ENCODE measurements at regions not wholly inside any gene's neighbourhood (a gene's known extent, or its start where the extent isn't known, plus 50 kb on each side); places are given as distances from the start of the nearest gene placed in this dataset.
"Not testable (repeated sequence)": the region's sequence is repeated elsewhere in the genome, so short reads cannot be mapped to it uniquely, and the experiment has no call there.

GRCh38 chr1:47523835-47524215 is 86.0 kb downstream of the FOXD2 start:
- DNase-seq, result no peak

- DNase-seq, result no peak
Measured at GRCh38 chr1:47524272-47524671, 86.4 kb downstream of the FOXD2 start.

DNA sequence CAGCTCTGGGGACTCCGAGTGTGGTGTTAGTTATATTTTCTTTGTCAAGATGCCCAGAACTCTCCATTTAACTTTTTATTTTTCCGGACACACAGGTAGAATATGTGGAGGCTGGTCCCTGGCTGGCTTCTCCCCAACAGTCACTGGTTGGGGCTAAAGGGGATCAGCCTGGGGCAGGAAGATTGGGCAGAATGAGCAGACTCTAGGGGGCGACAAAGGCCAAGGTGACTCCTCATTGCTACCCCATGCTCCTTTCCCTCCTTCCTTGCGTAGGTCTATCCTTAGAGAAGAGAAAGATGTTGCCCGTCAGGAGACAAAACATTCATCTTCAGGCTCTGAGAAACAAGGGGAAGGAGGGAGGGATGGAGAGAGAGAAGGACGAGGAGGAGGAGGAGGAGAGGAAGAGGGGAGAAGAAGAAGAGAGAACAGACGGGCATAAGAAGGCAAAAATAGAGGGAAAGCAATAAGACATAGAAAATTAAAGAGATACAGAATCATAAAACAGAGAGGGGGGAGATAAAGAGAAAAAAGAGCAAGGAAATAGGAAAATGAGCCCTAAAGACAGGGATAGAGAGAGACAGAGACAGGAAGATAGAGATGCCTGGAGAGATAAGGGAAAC is 89.9 kb downstream of the FOXD2 start:
- no peak for DNase-seq

DNA sequence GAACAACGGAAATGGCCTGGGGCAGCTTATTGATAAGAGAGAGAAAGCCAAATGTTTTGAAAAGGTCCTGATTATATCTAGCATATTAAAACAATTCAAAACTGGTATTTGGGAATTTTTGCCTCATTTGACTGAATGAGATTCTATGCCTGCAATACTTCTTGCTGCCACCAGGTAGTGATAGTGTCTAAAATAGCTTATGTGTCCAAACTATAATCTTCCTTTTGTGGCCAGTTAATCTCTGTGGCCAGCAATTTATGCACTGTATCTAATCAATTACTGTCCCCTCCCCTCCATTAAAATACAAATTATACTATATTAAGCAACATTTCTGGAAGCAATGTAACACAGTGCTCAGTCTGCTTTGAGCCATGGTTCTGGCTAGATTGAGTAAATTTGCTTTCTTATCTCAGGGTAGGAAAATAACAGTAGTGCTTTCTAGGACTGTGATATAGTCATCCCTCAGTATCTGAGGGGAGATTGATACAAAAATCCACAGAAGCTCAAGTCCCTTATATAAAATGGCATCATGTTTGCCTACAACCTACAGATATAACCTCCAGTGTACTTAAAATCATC is 91.8 kb downstream of the FOXD2 start:
- no peak for DNase-seq

GRCh38 chr1:47532921-47533792 is 95.3 kb downstream of the FOXD2 start:
- DNase-seq, result no peak

DNA sequence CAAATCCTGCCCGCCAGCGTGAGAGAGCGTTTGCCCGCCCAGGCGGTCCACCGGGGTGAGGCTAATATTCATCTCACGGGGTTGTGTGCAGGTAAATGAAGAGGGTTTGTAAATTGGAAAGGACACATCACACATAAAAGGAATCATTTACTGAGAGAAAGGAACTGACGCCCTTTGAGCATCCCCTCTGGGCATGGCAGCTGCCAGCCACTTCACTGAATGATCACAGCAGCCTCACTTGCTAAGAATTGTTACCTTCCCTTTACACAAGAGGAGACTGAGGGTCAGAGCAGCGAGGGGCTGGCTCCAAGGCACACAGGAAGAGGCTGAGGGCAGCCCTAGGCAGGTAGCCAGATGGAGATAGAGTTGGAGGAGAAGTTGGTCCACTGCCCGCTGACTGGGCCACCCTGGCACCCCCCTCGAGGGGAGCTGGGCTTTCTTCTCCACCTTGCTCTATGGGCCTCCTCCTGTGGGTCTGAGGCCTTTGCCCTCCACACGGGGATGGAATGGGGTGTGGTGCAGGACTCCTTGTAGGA is 96.0 kb downstream of the FOXD2 start:
- no peak for DNase-seq

DNA sequence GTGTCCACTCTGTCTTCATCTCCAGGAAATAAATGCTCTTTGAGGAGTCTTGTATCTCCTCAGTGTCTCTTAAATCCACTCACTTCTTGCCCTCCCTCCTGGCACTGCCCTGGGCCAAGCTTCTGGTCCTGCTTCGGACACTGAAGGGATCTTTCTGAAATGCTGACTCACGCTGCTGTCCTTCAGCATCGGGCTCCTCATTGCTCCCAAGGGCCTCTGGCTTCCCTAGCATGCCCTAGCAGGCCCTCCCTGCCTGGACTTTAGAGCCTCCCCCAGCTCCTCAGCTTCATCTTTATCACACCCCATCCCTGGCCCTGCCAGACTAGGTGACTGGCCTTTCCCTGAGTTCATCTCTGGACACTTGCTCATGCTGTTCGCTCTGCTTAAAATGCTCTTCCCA is 96.6 kb downstream of the FOXD2 start:
- no peak for DNase-seq

- no peak for DNase-seq
Measured at GRCh38 chr1:47536646-47537118, 98.8 kb downstream of the FOXD2 start.

DNA sequence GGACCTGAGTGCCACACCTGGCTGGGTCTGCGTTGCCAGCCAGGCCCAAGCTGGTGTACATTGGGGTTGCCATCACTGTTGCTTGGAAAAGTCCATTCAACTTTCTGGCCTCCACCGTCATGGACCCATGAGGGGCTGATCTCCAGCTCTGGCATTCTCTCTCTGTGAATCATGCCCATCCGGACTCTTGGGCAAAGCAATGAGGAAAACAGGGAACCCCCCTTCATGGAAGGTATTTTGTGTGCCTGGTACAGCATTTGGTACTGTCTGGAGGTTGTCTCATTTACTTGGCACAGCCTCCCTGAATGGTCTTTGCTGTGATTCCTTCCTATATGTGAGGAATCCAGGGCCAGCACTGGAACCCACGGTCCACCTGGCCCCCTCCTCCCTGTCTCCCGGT is 99.4 kb downstream of the FOXD2 start:
- no peak for DNase-seq

DNA sequence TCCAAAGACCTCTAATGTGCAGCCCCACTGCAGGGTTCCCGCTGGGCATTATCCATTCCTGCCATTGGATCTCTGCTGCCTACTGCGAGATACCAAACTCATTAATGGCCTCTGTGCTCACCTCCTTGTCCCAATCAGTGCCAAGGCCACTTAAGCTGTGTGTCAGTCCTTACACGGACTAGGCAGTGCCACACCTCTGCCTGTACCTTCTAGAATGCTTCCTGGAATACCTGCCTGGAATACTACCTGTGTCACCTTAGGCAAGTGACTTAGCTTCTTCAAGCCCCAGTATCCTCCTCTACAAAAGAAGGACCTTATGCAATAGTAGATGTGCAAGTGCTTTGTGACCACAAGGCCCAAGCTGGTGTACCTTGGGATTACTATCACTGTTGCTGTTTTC is 100.1 kb downstream of the FOXD2 start:
- no peak for DNase-seq

DNA sequence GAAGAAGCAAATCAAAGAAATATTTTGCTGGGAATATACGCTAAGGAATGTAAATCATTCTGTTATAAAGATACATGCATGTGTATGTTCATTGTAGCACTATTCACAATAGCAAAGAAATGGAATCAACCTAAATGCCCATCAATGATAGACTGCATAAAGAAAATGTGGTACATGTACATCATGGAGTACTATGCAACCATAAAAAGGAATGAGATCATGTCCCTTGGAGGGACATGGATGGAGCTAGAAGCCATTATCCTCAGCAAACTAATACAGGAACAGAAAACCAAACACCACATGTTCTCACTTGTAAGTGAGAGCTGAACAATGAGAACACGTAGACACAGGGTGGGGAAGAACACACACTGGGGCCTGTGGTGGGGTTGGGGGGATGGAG is 100.7 kb downstream of the FOXD2 start:
- DNase-seq, result not testable (repeated sequence)

GRCh38 chr1:47541705-47542104 is 103.9 kb downstream of the FOXD2 start:
- DNase-seq, result not testable (repeated sequence)

GRCh38 chr1:47543089-47543488 is 105.2 kb downstream of the FOXD2 start:
- not testable (repeated sequence) for DNase-seq

DNA sequence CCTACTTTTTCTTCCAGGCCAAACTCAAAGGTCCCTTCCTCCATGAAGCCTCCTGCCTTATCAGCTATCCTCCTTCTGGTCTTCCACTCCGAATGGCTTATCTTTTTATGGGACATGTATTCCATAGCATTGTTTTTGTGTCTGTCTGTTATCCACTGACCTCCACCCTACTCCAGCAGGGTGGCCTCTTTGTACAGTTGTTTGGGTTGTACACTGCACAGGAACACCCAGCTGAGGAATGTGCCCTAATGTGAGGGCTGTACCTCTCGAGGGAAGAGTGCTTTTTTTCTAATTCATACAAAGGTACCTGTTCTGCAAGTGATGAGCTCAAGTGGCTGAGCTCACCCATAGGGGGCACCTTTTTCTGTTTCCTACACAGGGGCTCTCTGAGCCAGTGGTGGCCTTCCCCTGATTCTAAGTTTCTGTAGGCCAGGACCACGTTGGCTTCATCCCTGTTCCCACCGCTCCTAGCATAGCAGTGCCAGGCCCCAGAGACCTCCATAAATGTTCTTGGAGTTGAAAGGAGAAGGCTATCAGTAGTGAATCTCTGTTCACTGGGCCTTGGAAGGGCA is 108.2 kb downstream of the FOXD2 start:
- DNase-seq, result no peak

DNA sequence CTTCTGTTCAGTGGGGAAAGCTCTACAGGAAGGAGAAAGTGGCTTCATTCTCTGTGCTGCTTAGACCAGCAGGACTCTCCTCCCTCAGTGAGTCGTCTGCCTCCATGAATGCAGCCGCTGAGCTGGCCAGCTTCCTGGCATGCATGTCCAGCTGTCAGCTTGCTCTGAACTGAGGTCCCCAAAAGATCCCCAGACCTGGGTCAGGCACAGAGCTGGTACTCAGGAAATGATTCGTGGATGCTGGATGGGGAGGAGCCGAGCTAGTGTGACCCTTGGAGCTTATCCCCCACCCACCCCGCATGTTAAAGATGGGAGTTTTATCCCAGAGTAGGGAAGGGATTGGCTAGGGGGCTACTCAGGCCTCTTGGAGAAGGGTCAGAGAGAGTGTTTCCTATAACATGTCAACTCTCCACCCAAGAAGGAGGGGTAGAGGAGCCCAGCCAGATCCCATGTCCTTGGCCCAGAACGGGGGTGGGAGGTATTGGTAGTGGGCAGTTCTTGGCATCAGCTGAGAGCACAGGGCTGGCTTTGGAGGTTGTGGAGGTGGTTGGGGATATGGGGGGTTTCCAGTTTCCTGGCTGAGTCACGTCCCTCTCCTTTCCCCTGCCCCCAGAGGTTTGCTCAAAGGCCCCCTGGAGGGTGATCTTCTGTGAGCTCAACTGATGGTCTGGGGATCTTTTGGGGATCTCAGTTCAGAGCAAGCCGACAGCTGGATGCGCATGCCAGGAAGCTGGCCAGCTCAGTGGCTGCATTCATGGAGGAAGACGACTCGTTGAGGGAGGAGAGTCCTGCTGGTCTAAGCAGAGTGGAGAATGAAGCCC is 110.1 kb downstream of the FOXD2 start:
- no peak for DNase-seq

DNA sequence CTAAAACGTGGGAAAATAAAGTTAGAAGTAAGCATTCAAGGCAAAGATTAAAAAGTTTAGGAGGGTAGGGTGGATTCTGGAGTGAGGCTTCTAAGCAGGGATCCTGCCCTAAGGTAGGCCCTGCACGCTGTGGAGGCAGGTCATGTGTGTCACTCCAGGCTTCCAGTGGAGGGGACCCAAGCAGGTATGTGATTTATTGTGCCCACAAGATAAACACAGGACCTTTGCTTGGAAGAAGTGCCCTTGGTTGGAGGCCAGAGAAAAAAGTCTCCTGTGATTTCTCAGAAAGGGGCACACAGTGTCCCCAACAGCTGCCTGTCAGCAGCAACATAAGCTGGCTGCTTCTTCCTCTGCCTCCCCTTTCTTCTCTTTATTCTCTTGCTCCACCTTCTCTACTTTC is 110.8 kb downstream of the FOXD2 start:
- no peak for DNase-seq

DNA sequence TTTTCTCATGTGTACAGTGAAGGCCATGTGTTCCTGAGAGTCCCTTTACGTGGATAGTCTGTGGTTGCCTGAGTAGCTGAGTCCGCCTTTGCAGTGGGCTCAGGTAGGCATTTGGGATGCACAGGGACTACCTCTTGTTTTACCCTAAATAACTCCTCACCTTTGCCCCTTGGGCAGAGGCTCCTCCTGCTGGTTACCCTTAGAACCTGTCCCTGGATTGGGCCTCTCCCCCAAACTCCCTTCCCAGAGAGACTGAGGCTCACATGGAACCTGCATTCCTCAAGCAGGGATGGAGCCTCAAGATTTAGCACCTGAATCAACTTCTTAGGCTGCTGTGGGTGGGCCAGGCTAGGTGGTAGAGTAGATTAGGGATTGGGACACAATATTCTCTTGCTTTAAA is 111.7 kb downstream of the FOXD2 start:
- no peak for DNase-seq

- DNase-seq, result no peak
Measured at GRCh38 chr1:47550929-47551328, 113.1 kb downstream of the FOXD2 start.

GRCh38 chr1:47551971-47552528 is 114.2 kb downstream of the FOXD2 start:
- DNase-seq, result no peak

- DNase-seq, result no peak
Measured at GRCh38 chr1:47554082-47554481, 116.2 kb downstream of the FOXD2 start.

DNA sequence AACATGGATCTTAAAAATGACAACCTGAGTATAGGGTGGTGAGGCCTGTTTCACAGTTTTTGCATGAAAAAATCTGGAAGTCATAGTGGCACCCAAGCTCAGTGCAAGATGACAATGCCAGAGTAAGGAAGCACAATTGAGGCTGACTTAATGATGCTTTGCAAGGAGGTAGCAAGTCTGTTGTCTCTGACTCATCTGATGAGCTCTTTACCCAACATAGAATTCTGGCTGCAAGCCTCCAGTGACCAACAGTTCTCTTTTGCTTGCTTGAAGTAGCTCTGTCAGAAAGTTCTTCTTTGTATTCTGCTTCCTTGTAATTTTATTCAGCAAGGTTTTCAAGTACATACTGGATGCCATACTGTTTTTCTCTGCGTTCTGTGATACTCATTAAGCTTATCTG is 117.1 kb downstream of the FOXD2 start:
- DNase-seq, result no peak

- no peak for DNase-seq
Measured at GRCh38 chr1:47555306-47555705, 117.5 kb downstream of the FOXD2 start.
